Spleen (tissue), 11 donors: ENCODE measurements at regions not wholly inside any gene's neighbourhood (a gene's known extent, or its start where the extent isn't known, plus 50 kb on each side); places are given as distances from the start of the nearest gene placed in this dataset.

Experiments
- DNase-seq: peaks from one replicate; pipeline ENCODE4 v3.0.0-alpha.2; 2020
- H3K27ac ChIP-seq, 8 donors: fragments of 200-600 bp; sonication (generic) in 7 of 8; 1 replicate in 4 of 8; 2 replicates in 4 of 8; pipeline versions ENCODE4 v1.5.0 to v1.8.0; 2016 to 2021; ENCODE audit warnings: inconsistent platforms in 4 of 8, mild to moderate bottlenecking in 4 of 8, moderate library complexity in 1 of 8
- H3K27me3 ChIP-seq, 7 donors: fragments of 200-600 bp; sonication (generic) in 6 of 7; replicated peaks in 1 of 7; 1 replicate in 4 of 7; 2 replicates in 3 of 7; pipeline versions ENCODE4 v1.5.0 to v1.8.0; 2016 to 2021; ENCODE audit warnings: inconsistent platforms in 3 of 7, mild to moderate bottlenecking in 1 of 7
- H3K36me3 ChIP-seq, 6 donors: fragments of 200-600 bp; sonication (generic) in 5 of 6; 1 replicate in 4 of 6; 2 replicates in 2 of 6; pipeline versions ENCODE4 v1.5.0 to v1.8.0; 2016 to 2021; ENCODE audit warnings: inconsistent platforms in 2 of 6
- H3K4me1 ChIP-seq, 6 donors: fragments of 200-600 bp; sonication (generic) in 5 of 6; 1 replicate in 3 of 6; 2 replicates in 3 of 6; pipeline versions ENCODE4 v1.5.0 to v1.8.0; 2016 to 2021; ENCODE audit warnings: inconsistent platforms in 3 of 6
- H3K4me3 ChIP-seq, 8 donors: fragments of 200-600 bp; sonication (generic) in 7 of 8; 1 replicate in 4 of 8; 2 replicates in 4 of 8; pipeline versions ENCODE4 v1.5.0 to v1.8.0; 2016 to 2021; ENCODE audit warnings: inconsistent platforms in 4 of 8, mild to moderate bottlenecking in 4 of 8, moderate library complexity in 2 of 8
- H3K9me3 ChIP-seq, 8 donors: fragments of 200-600 bp; sonication (generic) in 7 of 8; 1 replicate in 4 of 8; 2 replicates in 4 of 8; pipeline versions ENCODE4 v1.5.0 to v1.8.0; 2016 to 2021; ENCODE audit warnings: inconsistent platforms in 4 of 8
- CTCF ChIP-seq, 11 experiments: fragments of 200-600 bp in 7 of 11; fragments of 450-650 bp in 4 of 11; sonication (generic) in 4 of 11; IDR thresholded peaks in 8 of 11; conservative IDR thresholded peaks in 3 of 11; 1 replicate in 7 of 11; 2 replicates in 4 of 11; pipeline versions ENCODE4 v1.4.0 to v1.8.0; 2016 to 2021; ENCODE audit warnings: antibody characterized with exemption in 11 of 11, inconsistent platforms in 4 of 11, mild to moderate bottlenecking in 1 of 11
- POLR2A ChIP-seq, 3 donors: fragments of 450-650 bp; IDR thresholded peaks; one replicate each; pipeline ENCODE4 v1.5.1; 2017; ENCODE audit warnings: antibody characterized with exemption in 3 of 3, mild to moderate bottlenecking in 1 of 3
- POLR2AphosphoS5 ChIP-seq, 3 donors: sonication (generic); formaldehyde crosslinking; IDR thresholded peaks; one replicate each; pipeline ENCODE4 v1.5.1; 2017; ENCODE audit warnings: antibody characterized with exemption in 3 of 3
- WGBS, 5 donors: extraction: QIAGEN DNeasy Blood & Tissue Kit in 3 of 5; methylation state at CpG; one replicate each; pipeline versions ENCODE4 v1.1.5 to v1.1.7; 2013 to 2018; 5-methylcytosine and 5-hydroxymethylcytosine counted together
- intact Hi-C: fragments of 100-400 bp; cut with DNase I; formaldehyde crosslinking; loops from one replicate; pipeline ENCODE4 v1.15.0; 2023; ENCODE audit warnings: low total_unique reads
- donor health status: healthy with polysubstance abuse.
- donor health status: DM: no; HTN: no; CAD: no; lungs with moderate emphysema.
- donor health status: DM: no; HTN: no; CAD: no.
- donor health status: Bipolar disorder and iron deficiency.
- donor health status: healthy.
- donor health status: DM: no; HTN: no; CAD: no.
- donor health status: DM: yes; HTN: yes; CAD: no.

GRCh38 chr6:151689499-151690201 lies 117.8 kb upstream of the ESR1 start:
- no peak for DNase-seq
- intact Hi-C loops = loop anchor here (10.0 kb wide), 1 partner anchor 435 kb away; no protein-coding TSS in a partner anchor
- Histone ChIP-seq H3K4me1 (peaks cover 0 to 32% (median 9%) of the 10 kb centered on the region in 6 donors), H3K9me3 (no peaks in the 10 kb centered on the region), H3K27ac (peak overlapping the region; percentile 55 to 88 (median 79)), H3K36me3 (no peaks in the 10 kb centered on the region), H3K4me3 (peak overlapping the region in 2 of 8 donors; percentile 36 to 55), H3K27me3 (no peaks in the 10 kb centered on the region)
- no peak for TF ChIP-seq POLR2AphosphoS5 (IDR thresholded peaks at IDR 0.05)
- no peak for TF ChIP-seq CTCF (IDR thresholded peaks at IDR 0.05 in 8 of 11, conservative IDR thresholded peaks at IDR 0.05 in 3 of 11)
- no peak for TF ChIP-seq POLR2A (IDR thresholded peaks at IDR 0.05)
- 75 to 83% (median 82%) methylated on average over 5 of the region's 5 CpGs for WGBS, 5 donors

- H3K27ac ChIP-seq = peak overlapping the region; percentile 55 to 88 (median 79)
- H3K36me3 ChIP-seq = no peaks in the 10 kb centered on the region
- peak overlapping the region in 6 of 8 donors; percentile 10 to 55 (median 17) for H3K4me3 ChIP-seq
- no peak for DNase-seq
- H3K4me1 ChIP-seq = peaks cover 0 to 32% (median 9%) of the 10 kb centered on the region in 6 donors
- intact Hi-C loops = loop anchor here (10.0 kb wide), 1 partner anchor 434 kb away; no protein-coding TSS in a partner anchor
- TF ChIP-seq POLR2AphosphoS5 (IDR thresholded peaks at IDR 0.05) = no peak
- TF ChIP-seq CTCF (IDR thresholded peaks at IDR 0.05 in 8 of 11, conservative IDR thresholded peaks at IDR 0.05 in 3 of 11) = peak in 1 of 11 experiments; percentile 16
- TF ChIP-seq POLR2A (IDR thresholded peaks at IDR 0.05) = peak in 1 of 3 donors; percentile 33
- no peaks in the 10 kb centered on the region for H3K27me3 ChIP-seq
- 11 to 21% (median 16%) methylated on average over 4 of the region's 4 CpGs for WGBS, 5 donors
- no peaks in the 10 kb centered on the region for H3K9me3 ChIP-seq
Observed at GRCh38 chr6:151690303-151690702, 117.2 kb upstream of the ESR1 start.

- no peak for DNase-seq
- intact Hi-C loops = loop anchor here (10.0 kb wide), 1 partner anchor 434 kb away; no protein-coding TSS in a partner anchor
- H3K4me3 ChIP-seq = peak overlapping the region in 6 of 8 donors; percentile 10 to 55 (median 17)
- no peaks in the 10 kb centered on the region for H3K27me3 ChIP-seq
- H3K9me3 ChIP-seq = no peaks in the 10 kb centered on the region
- peak overlapping the region; percentile 55 to 88 (median 79) for H3K27ac ChIP-seq
- H3K36me3 ChIP-seq = no peaks in the 10 kb centered on the region
- peaks cover 0 to 32% (median 9%) of the 10 kb centered on the region in 6 donors for H3K4me1 ChIP-seq
- WGBS, 5 donors = 29 to 39% (median 33%) methylated on average over 8 of the region's 8 CpGs
- no peak for TF ChIP-seq CTCF (IDR thresholded peaks at IDR 0.05 in 8 of 11, conservative IDR thresholded peaks at IDR 0.05 in 3 of 11)
- TF ChIP-seq POLR2AphosphoS5 (IDR thresholded peaks at IDR 0.05) = peak in 1 of 3 donors; percentile 27
Observed at GRCh38 chr6:151690768-151691562, 116.5 kb upstream of the ESR1 start.
